ENCODE measurements at regions not wholly inside any gene's neighbourhood (a gene's known extent, or its start where the extent isn't known, plus 50 kb on each side); places are given as distances from the start of the nearest gene placed in this dataset.

DNA sequence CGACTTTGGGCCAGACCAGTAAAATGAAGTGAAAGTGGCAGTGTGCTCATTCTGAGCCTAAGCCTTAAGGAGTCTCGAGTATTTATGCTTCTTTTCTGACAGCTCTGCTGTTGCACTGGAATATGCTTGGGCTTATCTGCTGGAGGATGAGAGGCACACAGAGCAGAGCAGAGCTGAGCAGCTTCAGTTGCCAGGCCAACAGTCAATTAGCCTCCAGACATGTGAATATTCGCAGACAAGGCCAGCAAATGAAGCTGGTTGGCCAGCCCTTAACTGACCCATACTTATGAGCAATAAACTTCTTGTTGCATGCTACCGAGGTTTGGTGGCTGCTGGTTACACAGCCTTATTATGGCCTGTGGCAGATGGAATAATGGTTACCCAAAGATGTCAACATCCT is 203.0 kb upstream of the GEMIN8 start:
- Histone ChIP-seq H2BK5ac (ENCODE audit: low read depth, low read length, poor library complexity, severe bottlenecking) (no peak overlapping the region), H3K4me2 (ENCODE audit: low read depth, low read length) (no peak overlapping the region), H3K4me3 (ENCODE audit: insufficient read depth, low read depth, low read length) (no peak overlapping the region), H3K4me1 (ENCODE audit: control insufficient read depth, insufficient read depth, low read length) (no peaks in the 10 kb centered on the region), H3K36me3 (ENCODE audit: control insufficient read depth, insufficient read depth, low read length) (no peaks in the 10 kb centered on the region), H3K9me1 (ENCODE audit: insufficient read depth, low read length) (no peaks in the 10 kb centered on the region), H3K79me1 (ENCODE audit: low read depth in 1 of 2, low read length in 2 of 2) (no peaks in the 10 kb centered on the region), H3K23ac (ENCODE audit: low read depth, low read length) (no peak overlapping the region), H3K27ac (ENCODE audit: insufficient read depth, low read length) (no peak overlapping the region), H2AFZ (replicated peaks; ENCODE audit: low read length, poor library complexity) (no peak overlapping the region), H3K9ac (ENCODE audit: low read depth, low read length) (no peak overlapping the region), H3K14ac (replicated peaks; ENCODE audit: low read depth, low read length) (no peak overlapping the region), H3K56ac (ENCODE audit: extremely low read depth, insufficient read depth, low read length) (no peak overlapping the region), H3K4ac (ENCODE audit: low read depth, low read length) (no peak overlapping the region), H2AK5ac (ENCODE audit: low read depth, low read length) (no peak overlapping the region), H3K18ac (ENCODE audit: low read depth, low read length) (no peak overlapping the region), H2BK20ac (ENCODE audit: low read depth, low read length) (no peak overlapping the region), H2AK9ac (replicated peaks; ENCODE audit: low read depth, low read length, poor library complexity) (no peak overlapping the region), H2BK15ac (ENCODE audit: low read depth, low read length) (no peak overlapping the region), H3K27me3 (ENCODE audit: control insufficient read depth, insufficient read depth, low read length) (no peaks in the 10 kb centered on the region), H3K9me3 (ENCODE audit: control insufficient read depth, insufficient read depth, low read length) (no peaks in the 10 kb centered on the region), H2BK120ac (ENCODE audit: low read depth, low read length) (no peak overlapping the region), H4K91ac (ENCODE audit: insufficient read depth, low read depth, low read length) (no peak overlapping the region), H4K5ac (ENCODE audit: low read depth, low read length) (no peak overlapping the region), H4K8ac (ENCODE audit: low read depth in 2 of 2, low read length in 2 of 2) (no peak overlapping the region), H4K20me1 (ENCODE audit: insufficient read depth, low read length) (no peaks in the 10 kb centered on the region)
- ChIA-PET POLR2A (ENCODE audit: unreplicated experiment) (no interaction called here), CTCF (no interaction called here)
- 45% methylated on average over 2 of the region's 4 CpGs; no CpG with 5 or more reads in 1 of the 2 experiments for WGBS, 2 experiments (ENCODE audit: extremely low coverage in 2 of 2, insufficient read length in 1 of 2)
- dilution Hi-C loops (cut with HindIII; ENCODE audit: low sequenced_read_pairs, unreplicated experiment) (no loop called here), intact Hi-C loops (cut with micrococcal nuclease) (no loop called here), in situ Hi-C loops (cut with MboI; ENCODE audit: low sequenced_read_pairs) (no loop called here)
- DNase-seq (no peak), ATAC-seq (ENCODE audit: low read depth) (no peak)
- no TSS peak for BruUV-seq (replicated peaks)
- TF ChIP-seq BHLHE40 (IDR thresholded peaks at IDR 0.05; ENCODE audit: low read depth, low read length) (no peak), MAZ (IDR thresholded peaks at IDR 0.05; ENCODE audit: borderline replicate concordance, low read depth, low read length) (no peak), POLR2A (IDR thresholded peaks at IDR 0.05; ENCODE audit: low read depth, low read length) (no peak), RFX5 (IDR thresholded peaks at IDR 0.05; ENCODE audit: low read depth, low read length) (no peak), SMC3 (IDR thresholded peaks at IDR 0.05; ENCODE audit: low read depth, low read length) (no peak), RCOR1 (IDR thresholded peaks at IDR 0.05; ENCODE audit: insufficient replicate concordance, low read length) (no peak), MAFK (IDR thresholded peaks at IDR 0.05; ENCODE audit: low read depth, low read length) (no peak), CHD1 (IDR thresholded peaks at IDR 0.05; ENCODE audit: low read depth, low read length) (no peak)
- TF ChIP-seq, protein P1, sequence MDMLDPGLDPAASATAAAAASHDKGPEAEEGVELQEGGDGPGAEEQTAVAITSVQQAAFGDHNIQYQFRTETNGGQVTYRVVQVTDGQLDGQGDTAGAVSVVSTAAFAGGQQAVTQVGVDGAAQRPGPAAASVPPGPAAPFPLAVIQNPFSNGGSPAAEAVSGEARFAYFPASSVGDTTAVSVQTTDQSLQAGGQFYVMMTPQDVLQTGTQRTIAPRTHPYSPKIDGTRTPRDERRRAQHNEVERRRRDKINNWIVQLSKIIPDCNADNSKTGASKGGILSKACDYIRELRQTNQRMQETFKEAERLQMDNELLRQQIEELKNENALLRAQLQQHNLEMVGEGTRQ (IDR thresholded peaks at IDR 0.05; ENCODE audit: low read depth, low read length) = no peak
- TF ChIP-seq, protein P2, sequence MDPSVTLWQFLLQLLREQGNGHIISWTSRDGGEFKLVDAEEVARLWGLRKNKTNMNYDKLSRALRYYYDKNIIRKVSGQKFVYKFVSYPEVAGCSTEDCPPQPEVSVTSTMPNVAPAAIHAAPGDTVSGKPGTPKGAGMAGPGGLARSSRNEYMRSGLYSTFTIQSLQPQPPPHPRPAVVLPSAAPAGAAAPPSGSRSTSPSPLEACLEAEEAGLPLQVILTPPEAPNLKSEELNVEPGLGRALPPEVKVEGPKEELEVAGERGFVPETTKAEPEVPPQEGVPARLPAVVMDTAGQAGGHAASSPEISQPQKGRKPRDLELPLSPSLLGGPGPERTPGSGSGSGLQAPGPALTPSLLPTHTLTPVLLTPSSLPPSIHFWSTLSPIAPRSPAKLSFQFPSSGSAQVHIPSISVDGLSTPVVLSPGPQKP (IDR thresholded peaks at IDR 0.05; ENCODE audit: borderline replicate concordance, low read depth, low read length) = no peak
